IPS DF 6.9 (cell line): ENCODE measurements at regions not wholly inside any gene's neighbourhood (a gene's known extent, or its start where the extent isn't known, plus 50 kb on each side); places are given as distances from the start of the nearest gene placed in this dataset.

Source experiments
- DNase-seq: peaks from one replicate; pipeline ENCODE4 v3.0.0-alpha.2; 2013; ENCODE audit warnings: low read depth, low spot score
- H3K27ac ChIP-seq: one replicate; pipeline ENCODE4 v1.5.1; 2013; ENCODE audit warnings: low read length, control low read depth
- H3K27me3 ChIP-seq: 2 replicates; pipeline ENCODE4 v1.6.1; 2013; ENCODE audit warnings: mild to moderate bottlenecking, low read length; ENCODE audit not compliant: control insufficient read depth, insufficient read depth
- H3K36me3 ChIP-seq: 2 replicates; pipeline ENCODE4 v1.6.1; 2013; ENCODE audit warnings: low read length; ENCODE audit not compliant: control insufficient read depth, insufficient read depth
- H3K4me1 ChIP-seq: 2 replicates; pipeline ENCODE4 v1.6.1; 2013; ENCODE audit warnings: low read length; ENCODE audit not compliant: control insufficient read depth, insufficient read depth
- H3K4me3 ChIP-seq: 2 replicates; pipeline ENCODE4 v1.5.1; 2013; ENCODE audit warnings: mild to moderate bottlenecking, low read length
- H3K9me3 ChIP-seq: 2 replicates; pipeline ENCODE4 v1.6.1; 2013; ENCODE audit warnings: low read length, inconsistent platforms; ENCODE audit not compliant: control insufficient read depth, insufficient read depth
- WGBS: extraction: QIAGEN DNeasy Blood & Tissue Kit; methylation state at CpG from one replicate; pipeline ENCODE4 v1.1.7; 2013; ENCODE audit warnings: mixed read lengths, missing lambda C conversion rate; ENCODE audit not compliant: insufficient read length, insufficient coverage; 5-methylcytosine and 5-hydroxymethylcytosine counted together

- WGBS = no CpG with 5 or more reads among the region's 2 CpGs
- no peak overlapping the region for H3K27ac ChIP-seq
- DNase-seq = no peak
- H3K27me3 ChIP-seq = no peaks in the 10 kb centered on the region
- peaks cover 1% of the 10 kb centered on the region; the same call in 1 of the 2 replicates for H3K4me1 ChIP-seq
- no peaks in the 10 kb centered on the region for H3K9me3 ChIP-seq
- H3K4me3 ChIP-seq = no peak overlapping the region
- H3K36me3 ChIP-seq = no peaks in the 10 kb centered on the region
These were observed 81.6 kb upstream of the MIER3 start for GRCh38 chr5:57033503-57033902.

- H3K36me3 ChIP-seq = no peaks in the 10 kb centered on the region
- peaks cover 1% of the 10 kb centered on the region; the same call in 1 of the 2 replicates for H3K4me1 ChIP-seq
- H3K27ac ChIP-seq = no peak overlapping the region
- no peaks in the 10 kb centered on the region for H3K9me3 ChIP-seq
- no peaks in the 10 kb centered on the region for H3K27me3 ChIP-seq
- no CpG with 5 or more reads among the region's 5 CpGs for WGBS
- H3K4me3 ChIP-seq = no peak overlapping the region
- no peak for DNase-seq
These were observed 82.4 kb upstream of the MIER3 start for GRCh38 chr5:57034201-57034916.

GRCh38 chr5:57035955-57036354 lies 84.0 kb upstream of the MIER3 start:
- Histone ChIP-seq H3K4me3 (no peak overlapping the region), H3K4me1 (peaks cover 1% of the 10 kb centered on the region; the same call in 1 of the 2 replicates), H3K27ac (no peak overlapping the region), H3K27me3 (no peaks in the 10 kb centered on the region), H3K36me3 (no peaks in the 10 kb centered on the region), H3K9me3 (no peaks in the 10 kb centered on the region)
- WGBS = no CpG with 5 or more reads among the region's 3 CpGs
- DNase-seq = no peak

- H3K4me3 ChIP-seq = no peak overlapping the region
- H3K27ac ChIP-seq = no peak overlapping the region
- peaks cover 1% of the 10 kb centered on the region; the same call in 1 of the 2 replicates for H3K4me1 ChIP-seq
- no peaks in the 10 kb centered on the region for H3K27me3 ChIP-seq
- no peaks in the 10 kb centered on the region for H3K36me3 ChIP-seq
- no peaks in the 10 kb centered on the region for H3K9me3 ChIP-seq
- no peak for DNase-seq
- whole genome bisulfite sequencing = no CpG with 5 or more reads among the region's 3 CpGs
These were observed 84.8 kb upstream of the MIER3 start for GRCh38 chr5:57036761-57037160.

GRCh38 chr5:57037355-57037754 lies 85.4 kb upstream of the MIER3 start:
- no CpG with 5 or more reads among the region's 6 CpGs for WGBS
- no peaks in the 10 kb centered on the region for H3K36me3 ChIP-seq
- peak; percentile 16 for DNase-seq

GRCh38 chr5:57041570-57041969 lies 89.6 kb upstream of the MIER3 start:
- H3K36me3 ChIP-seq = no peaks in the 10 kb centered on the region
- no peak for DNase-seq
- no CpG with 5 or more reads among the region's 1 CpG for WGBS
- peaks cover 1% of the 10 kb centered on the region; the same call in 1 of the 2 replicates for H3K4me1 ChIP-seq
- no peak overlapping the region for H3K27ac ChIP-seq
- H3K4me3 ChIP-seq = no peak overlapping the region
- H3K9me3 ChIP-seq = no peaks in the 10 kb centered on the region
- H3K27me3 ChIP-seq = no peaks in the 10 kb centered on the region

More at GRCh38 chr5:57037355-57037754, 85.4 kb upstream of the MIER3 start:
- H3K4me3 ChIP-seq = no peak overlapping the region
- H3K4me1 ChIP-seq = peaks cover 1% of the 10 kb centered on the region; the same call in 1 of the 2 replicates
- H3K9me3 ChIP-seq = no peaks in the 10 kb centered on the region
- no peak overlapping the region for H3K27ac ChIP-seq
- H3K27me3 ChIP-seq = no peaks in the 10 kb centered on the region

GRCh38 chr5:57042524-57042931 lies 90.6 kb upstream of the MIER3 start:
- H3K4me3 ChIP-seq = no peak overlapping the region
- no peak for DNase-seq
- no peaks in the 10 kb centered on the region for H3K9me3 ChIP-seq
- H3K27ac ChIP-seq = no peak overlapping the region
- H3K36me3 ChIP-seq = no peaks in the 10 kb centered on the region
- no peaks in the 10 kb centered on the region for H3K27me3 ChIP-seq
- WGBS = no CpG with 5 or more reads among the region's 3 CpGs
- no peaks in the 10 kb centered on the region; the same call in 1 of the 2 replicates for H3K4me1 ChIP-seq

- Histone ChIP-seq H3K27ac (no peak overlapping the region), H3K27me3 (no peaks in the 10 kb centered on the region), H3K36me3 (no peaks in the 10 kb centered on the region), H3K4me3 (no peak overlapping the region), H3K9me3 (no peaks in the 10 kb centered on the region), H3K4me1 (no peaks in the 10 kb centered on the region)
- no peak for DNase-seq
These were observed 102.2 kb upstream of the MIER3 start for GRCh38 chr5:57054135-57054534.

- Histone ChIP-seq H3K4me3 (no peak overlapping the region), H3K27ac (no peak overlapping the region), H3K36me3 (no peaks in the 10 kb centered on the region), H3K4me1 (no peaks in the 10 kb centered on the region), H3K9me3 (no peaks in the 10 kb centered on the region), H3K27me3 (no peaks in the 10 kb centered on the region)
- no peak for DNase-seq
- no CpG with 5 or more reads among the region's 1 CpG for WGBS
These were observed 102.7 kb upstream of the MIER3 start for GRCh38 chr5:57054671-57055070.

- no CpG with 5 or more reads among the region's 1 CpG for WGBS
- Histone ChIP-seq H3K4me3 (no peak overlapping the region), H3K36me3 (no peaks in the 10 kb centered on the region), H3K9me3 (no peaks in the 10 kb centered on the region), H3K27ac (no peak overlapping the region), H3K27me3 (no peaks in the 10 kb centered on the region), H3K4me1 (no peaks in the 10 kb centered on the region)
- DNase-seq = no peak
These were observed 103.8 kb upstream of the MIER3 start for GRCh38 chr5:57055731-57056130.

- no CpG with 5 or more reads among the region's 2 CpGs for WGBS
- no peaks in the 10 kb centered on the region for H3K4me1 ChIP-seq
- no peak for DNase-seq
- no peak overlapping the region for H3K4me3 ChIP-seq
- no peaks in the 10 kb centered on the region for H3K36me3 ChIP-seq
- H3K27ac ChIP-seq = no peak overlapping the region
- no peaks in the 10 kb centered on the region for H3K9me3 ChIP-seq
- H3K27me3 ChIP-seq = no peaks in the 10 kb centered on the region
These were observed 110.1 kb upstream of the GPBP1 start for GRCh38 chr5:57063773-57064172.
